Erythroblast (primary cell): ENCODE measurements at regions not wholly inside any gene's neighbourhood (a gene's known extent, or its start where the extent isn't known, plus 50 kb on each side); places are given as distances from the start of the nearest gene placed in this dataset.

Experiments
- GATA1 ChIP-seq: IDR thresholded peaks from 2 replicates; pipeline ENCODE4 v1.6.1; 2011; ENCODE audit warnings: low read depth, mild to moderate bottlenecking, control low read depth, low read length, moderate library complexity
- POLR2A ChIP-seq: IDR thresholded peaks from 2 replicates; pipeline ENCODE4 v1.6.1; 2011; ENCODE audit warnings: mild to moderate bottlenecking, low read length

DNA sequence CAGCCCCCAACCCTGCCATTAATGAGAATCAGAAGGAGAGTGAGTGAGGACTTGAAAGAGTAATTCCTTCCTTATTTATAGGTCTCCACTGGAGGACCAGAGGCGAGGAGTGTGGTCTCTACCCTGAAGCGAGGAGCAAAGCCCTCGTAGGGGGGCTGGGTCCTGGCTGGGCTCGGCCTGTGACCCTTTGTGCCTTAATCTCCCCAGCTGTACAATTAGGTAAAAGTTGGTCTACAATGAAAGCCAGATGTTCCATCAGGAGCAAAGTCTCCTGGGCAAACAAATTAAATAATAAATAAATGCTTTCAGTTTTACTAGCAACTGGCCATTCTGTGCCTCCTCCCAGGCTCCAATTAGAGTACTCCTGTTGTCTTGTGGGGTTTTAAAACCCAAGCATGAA, 523.5 kb upstream of the SALL1 start:
- TF ChIP-seq POLR2A (no peak), GATA1 (no peak)
